Activated CD8-positive, alpha-beta memory T cell treated with anti-CD3 and anti-CD28 coated beads for 36 hours (primary cell): ENCODE measurements at regions not wholly inside any gene's neighbourhood (a gene's known extent, or its start where the extent isn't known, plus 50 kb on each side); places are given as distances from the start of the nearest gene placed in this dataset.

Experiments
- CTCF ChIA-PET: fragments of 350-600 bp; sonication (Branson Sonifier 250); formaldehyde crosslinking; loops from one replicate; lab custom pipeline; 2021; ENCODE audit warnings: antibody characterized with exemption; lab: Charles Lee
- POLR2A ChIA-PET: fragments of 350-600 bp; sonication (Branson Sonifier 250); formaldehyde crosslinking; loops from one replicate; lab custom pipeline; 2021; ENCODE audit warnings: antibody characterized with exemption; lab: Charles Lee

DNA sequence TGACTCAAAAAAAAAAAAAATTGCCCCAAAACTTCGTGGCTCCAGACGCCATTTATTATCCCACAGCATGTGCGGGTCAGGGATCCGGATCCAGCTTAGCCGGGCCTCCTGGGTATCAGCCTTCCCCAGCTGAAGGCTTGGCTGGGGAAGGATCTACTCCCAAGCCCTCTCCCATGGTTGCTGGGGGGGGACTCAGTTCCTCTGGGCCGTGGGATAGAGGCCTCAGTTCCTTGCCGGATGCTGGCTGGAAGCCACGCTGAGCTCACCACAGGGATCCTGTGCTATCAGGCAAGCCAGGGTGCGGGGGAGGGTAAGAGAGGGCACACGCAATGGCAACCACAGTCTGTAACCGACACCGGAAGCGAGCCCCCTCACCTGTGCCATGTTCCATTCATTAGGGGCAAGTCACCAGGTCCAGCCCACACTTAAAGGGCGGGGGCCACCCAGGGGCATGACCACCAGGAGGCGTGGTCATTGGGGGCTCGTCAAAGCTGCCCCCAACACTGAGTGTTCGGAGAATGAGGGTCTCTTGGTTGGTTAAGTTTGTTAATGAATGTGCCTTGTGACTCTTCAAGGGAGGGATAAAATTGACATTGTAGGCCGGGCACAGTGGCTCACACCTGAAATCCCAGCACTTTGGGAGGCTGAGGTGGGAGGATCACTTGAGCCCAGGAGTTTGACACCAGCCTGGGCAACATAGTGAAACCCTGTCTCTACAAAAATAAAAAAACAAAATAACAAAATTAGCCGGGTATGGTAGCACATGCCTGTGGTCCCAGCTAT is 210.0 kb upstream of the GSE1 start:
- POLR2A ChIA-PET: interaction anchor here (0.6 kb wide), 1 partner anchor 192 kb away, joined by 5 read pairs; no protein-coding TSS in a partner anchor
- CTCF ChIA-PET: interaction anchor here (1.9 kb wide), 1 partner anchor 18 kb away, joined by 5 read pairs; no protein-coding TSS in a partner anchor

DNA sequence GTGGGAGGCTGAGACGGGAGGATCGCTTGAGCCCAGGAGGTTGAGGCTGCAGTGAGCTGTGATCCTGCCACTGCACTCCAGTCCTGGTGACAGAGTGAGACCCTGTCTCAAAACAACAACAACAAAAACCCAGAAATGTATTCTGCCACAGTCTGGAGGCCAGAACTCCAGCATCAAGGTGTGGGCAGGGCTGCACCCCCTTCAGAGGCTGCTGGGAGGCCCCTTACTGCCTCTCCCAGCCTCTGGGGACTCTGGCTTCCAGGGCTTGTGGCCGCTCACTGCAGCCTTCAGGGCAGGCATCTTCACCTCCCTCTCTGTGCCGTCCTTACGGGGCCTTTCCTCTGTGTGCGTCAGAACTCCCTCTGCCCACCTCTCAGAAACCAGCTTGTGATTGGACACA is 209.4 kb upstream of the GSE1 start:
- ChIA-PET CTCF (no interaction called here), POLR2A (no interaction called here)

DNA sequence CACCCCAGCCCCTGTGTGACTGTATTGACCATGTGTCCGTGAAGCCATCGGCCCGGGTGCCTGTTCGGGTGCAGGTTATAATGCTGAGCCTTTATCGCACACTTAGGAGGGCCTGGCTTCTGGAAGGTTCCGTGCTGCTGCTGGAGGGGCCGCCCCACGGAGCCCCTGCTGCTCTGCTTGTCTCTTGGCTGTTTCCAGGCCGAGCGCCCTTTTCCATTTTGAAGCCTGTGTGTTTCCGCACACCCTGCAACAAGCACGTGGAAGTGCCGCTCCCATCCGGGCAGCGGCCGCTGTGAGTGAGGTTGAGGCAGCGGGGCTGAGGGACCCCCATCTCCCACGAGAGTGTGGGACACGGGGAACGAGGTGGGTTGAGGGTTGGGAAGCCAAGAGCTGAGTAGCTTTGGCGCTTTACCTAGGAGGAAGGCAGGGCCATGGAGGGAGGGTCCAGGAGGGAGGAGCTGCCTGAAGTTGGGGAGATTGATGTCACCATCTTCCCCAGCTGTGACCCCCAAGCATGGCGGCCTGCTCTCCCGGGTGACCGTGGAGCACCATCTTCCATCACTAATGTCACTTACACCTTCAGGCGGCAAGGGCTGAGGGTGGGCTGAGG is 200.1 kb upstream of the GSE1 start:
- POLR2A ChIA-PET: no interaction called here
- CTCF ChIA-PET: no interaction called here

DNA sequence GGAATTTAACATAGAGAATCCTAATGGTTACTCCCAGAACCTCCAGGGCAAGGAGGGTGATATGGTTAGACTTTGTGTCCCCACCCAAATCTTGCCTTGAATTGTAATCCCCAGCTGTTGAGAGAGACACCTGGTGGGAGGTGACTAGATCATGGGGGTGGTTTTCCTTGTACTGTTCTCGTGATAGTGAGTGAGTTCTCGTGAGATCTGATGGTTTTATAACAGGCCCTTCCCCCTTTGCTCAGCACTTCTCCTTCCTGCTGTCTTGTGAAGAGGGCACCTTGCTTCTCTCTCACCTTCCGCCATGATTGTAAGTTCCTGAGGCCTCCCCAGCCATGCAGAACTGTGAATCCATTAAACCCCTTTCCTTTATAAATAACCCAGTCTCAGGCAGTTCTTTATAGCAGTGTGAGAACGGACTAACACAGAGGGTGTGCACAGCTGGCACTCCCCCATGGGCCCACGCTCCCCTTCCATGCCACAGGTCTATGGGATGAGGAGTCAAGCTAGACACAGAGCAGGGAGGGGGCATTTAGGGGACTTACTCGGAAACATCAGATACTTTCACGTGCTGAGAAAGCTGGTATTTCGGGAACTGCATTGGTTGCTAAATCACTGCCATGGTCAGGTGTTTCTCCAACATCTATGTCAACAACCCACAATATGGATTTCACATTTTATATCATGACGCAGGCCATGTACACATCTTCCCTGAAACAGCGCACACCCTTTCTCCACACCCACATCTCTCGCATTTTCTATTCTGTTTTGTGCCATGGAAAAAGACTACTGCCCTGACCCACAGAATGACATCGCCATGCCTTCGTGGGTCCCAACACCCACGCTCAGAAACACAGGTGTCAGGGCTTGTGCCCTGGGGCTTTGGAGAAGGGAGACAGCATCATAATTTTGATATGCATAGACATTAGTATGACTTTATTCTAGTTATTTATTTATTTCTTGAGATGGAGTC is 199.1 kb upstream of the GSE1 start:
- ChIA-PET POLR2A (no interaction called here), CTCF (interaction anchor here (1.2 kb wide), 1 partner anchor 42 kb away, joined by 4 read pairs; no protein-coding TSS in a partner anchor)

DNA sequence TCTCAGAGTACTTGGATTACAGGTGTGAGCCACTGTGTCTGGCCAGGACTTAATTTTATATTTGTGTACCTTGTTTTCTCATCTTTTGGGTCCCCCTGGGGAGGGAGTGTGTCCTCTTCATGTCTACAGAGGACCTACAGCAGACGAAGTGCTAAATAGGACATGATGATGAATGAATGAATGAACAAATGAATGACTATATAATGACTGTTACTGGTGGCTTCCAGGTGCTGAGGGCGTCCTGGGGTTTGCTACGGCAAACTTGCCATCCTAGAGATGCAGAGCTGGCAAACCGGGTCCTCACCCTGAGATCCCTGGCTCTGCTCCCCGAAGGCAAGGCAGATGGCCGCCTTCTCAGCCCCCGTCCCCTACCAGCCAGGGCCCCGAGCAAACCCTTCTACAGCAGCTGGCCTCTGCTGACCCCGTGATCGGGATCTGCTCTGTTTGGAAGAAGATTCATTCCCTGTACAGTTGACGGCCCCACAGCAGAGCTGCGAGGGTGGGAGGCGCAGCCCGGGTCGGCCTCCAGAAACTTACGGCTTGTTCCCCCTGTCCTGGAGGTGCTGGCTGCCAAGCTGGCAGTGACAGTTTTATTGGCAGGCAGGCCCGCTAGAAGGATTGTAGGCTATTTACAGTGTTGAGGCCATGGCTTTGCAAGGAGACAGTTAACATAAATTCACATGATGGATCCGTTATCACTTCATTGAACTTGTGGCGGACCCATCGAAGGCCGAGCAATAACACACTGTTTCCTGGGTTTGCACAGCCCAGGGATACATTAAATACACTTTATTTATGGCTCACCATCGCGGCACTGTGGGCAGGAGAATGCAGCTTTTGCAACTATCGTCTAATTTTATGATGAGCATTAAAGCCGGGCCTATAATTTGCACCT is 197.7 kb upstream of the GSE1 start:
- ChIA-PET POLR2A (interaction anchor here (0.6 to 0.8 kb wide), 2 partner anchors 138 to 191 kb away, joined by 3 to 5 read pairs; no protein-coding TSS in a partner anchor), CTCF (interaction anchor here (0.6 to 2.3 kb wide), 13 partner anchors 43 to 463 kb away, joined by 3 to 10 read pairs (median 3); partner anchors contain the start of gene GSE1)

DNA sequence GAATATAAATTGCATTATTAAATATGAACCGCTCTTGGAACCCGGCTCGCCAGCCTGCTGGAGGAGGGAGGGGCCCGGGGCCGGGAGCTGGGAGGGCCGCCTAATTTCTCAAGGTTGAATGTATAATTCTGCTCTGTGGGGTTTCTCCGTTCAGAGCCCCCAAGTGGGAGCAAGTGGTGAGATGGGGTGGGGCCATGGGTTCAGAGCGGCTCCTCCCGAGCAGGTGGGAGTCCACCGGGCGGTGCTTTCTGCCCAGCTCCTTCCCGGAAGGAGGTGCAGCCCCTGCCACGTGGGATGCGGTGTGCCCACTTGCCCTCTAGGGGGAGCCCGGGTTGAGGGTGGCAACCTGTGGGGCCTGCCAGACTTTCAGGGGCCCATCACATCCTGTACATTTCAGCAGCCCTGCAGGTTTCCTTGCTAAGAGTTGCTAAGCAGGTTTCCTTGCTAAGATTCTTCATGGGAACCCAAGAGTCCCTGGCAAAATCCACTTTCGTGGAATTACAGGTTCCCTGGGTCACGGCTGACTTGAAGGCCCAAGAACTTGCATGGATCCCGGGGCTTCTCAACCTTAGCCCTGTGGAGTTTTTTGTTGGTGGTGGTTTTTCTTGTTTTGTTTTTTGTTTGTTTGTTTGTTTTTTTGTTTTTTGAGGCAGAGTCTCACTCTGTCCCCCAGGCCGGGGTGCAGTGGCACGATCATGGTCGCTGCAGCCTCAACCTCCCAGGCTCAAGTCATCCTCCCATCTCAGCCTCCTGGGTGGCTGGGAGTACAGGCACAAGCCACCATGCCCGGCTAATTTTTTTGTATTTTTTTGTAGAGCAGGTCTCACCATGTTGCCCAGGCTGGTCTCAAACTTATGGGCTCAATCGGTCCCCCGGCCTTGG is 196.7 kb upstream of the GSE1 start:
- ChIA-PET CTCF (interaction anchor here (0.6 to 5.2 kb wide), 13 partner anchors 75 to 464 kb away, joined by 3 to 50 read pairs (median 3); partner anchors contain the start of gene GSE1), POLR2A (interaction anchor here (0.6 to 0.8 kb wide), 2 partner anchors 137 to 192 kb away, joined by 3 to 5 read pairs; no protein-coding TSS in a partner anchor)

DNA sequence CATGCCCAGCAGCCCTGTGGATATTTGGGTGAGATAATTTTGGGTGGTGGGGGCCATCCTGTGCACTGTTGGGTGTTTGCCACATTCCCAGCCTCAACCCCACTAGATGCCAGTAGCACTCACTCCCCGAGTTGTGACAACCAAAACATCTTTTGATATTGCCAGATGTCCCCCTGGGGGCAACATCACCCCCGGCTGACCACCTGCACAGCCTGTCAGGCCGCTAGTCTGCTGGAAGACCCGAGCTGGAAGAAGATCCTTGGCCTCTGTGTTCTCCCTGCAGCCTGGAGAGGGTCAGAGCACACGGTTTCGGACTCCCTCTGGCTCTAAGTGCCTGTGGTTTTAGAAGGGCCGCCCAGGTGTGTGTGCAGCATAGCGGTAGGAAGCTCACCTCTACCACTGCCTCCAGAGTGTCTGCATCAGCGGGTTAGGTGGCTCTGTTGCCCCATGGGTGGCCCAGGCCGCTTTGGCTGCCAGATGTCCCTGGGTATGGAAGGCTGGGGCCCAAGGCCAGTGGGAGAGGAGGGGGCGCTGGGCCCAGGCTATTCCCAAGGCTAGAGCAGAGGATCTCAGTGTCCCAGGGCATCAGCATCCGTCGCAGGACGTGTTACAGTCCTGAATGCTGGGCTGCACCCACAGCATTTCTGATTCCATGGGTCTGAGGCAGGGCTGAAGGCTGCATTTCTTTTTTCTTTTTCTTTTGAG is 195.8 kb upstream of the GSE1 start:
- CTCF ChIA-PET: interaction anchor here (2.3 to 5.2 kb wide), 2 partner anchors 193 to 199 kb away, joined by 10 to 50 read pairs; no protein-coding TSS in a partner anchor

DNA sequence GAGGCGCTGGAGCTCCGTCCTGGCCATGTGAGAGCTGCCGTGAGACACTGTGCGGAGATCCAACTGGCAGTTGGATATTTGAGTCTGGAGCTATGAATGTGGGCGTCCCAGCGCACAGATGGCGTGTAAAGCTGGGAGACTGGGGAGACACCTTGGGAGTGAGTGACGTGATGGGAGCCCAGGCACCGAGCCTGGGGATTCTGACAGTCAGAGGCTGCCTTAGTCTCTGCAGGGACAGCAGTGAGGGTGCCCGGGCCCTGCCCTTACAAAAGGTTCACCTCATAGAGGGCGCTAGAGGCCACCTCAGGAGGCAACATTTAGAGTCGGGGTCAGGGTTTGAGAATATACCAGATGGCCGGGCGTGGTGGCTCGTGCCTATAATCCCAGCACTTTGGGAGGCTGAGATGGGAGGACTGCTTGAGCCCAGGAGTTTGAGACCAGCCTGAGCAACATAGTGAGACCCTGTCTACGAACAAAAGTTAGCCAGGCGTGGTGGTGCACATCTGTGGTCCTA is 194.1 kb upstream of the GSE1 start:
- CTCF ChIA-PET: interaction anchor here (1.0 to 6.1 kb wide), 3 partner anchors 139 to 197 kb away, joined by 5 to 50 read pairs (median 43); no protein-coding TSS in a partner anchor
- POLR2A ChIA-PET: no interaction called here

More for the DNA sequence above, 195.8 kb upstream of the GSE1 start:
- POLR2A ChIA-PET: no interaction called here

DNA sequence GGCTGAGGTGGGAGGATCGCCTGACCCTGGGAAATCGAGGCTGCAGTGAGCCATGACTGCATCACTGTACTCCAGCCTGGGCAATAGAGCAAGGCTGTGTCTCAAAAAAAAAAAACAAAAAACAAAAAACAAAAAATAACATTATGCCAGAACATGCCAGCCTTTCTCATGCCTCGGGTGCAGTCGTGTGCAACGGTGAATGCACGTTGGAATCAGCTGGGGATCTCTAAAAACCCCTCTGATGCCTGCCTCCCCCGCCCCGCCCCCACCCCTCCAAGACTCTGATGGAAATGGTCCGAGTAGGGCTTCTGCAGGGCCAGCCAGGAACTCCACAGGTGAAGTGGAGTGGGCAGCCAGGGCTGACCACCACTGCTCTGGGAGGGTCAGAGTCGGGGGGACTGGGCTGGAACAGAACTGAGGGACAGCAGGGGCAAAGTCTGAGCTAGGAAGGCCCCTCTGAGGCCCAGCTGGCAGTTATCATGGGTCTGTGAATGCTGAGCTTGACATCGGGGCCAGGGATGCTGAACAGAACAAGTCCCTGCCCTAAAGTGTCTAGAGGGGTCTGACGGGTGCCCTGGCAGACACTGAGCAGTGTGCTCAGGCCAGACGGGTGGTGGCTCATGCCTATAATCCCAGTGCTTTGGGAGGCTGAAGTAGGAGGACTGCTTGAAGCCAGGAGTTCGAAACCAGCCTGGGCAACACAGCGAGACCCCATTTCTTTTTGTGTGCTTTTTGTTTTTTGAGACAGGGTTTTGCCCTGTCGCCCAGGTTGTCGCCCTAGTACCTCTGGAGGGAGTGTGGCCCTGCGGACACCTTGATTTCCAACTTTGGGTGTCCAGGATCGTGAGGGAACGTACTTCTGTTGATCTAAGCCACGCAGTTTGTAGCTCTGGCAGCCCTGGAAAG is 193.4 kb upstream of the GSE1 start:
- ChIA-PET POLR2A (no interaction called here), CTCF (interaction anchor here (0.5 to 6.1 kb wide), 33 partner anchors 9 to 1463 kb away, joined by 3 to 50 read pairs (median 4); partner anchors contain the start of gene GSE1)

DNA sequence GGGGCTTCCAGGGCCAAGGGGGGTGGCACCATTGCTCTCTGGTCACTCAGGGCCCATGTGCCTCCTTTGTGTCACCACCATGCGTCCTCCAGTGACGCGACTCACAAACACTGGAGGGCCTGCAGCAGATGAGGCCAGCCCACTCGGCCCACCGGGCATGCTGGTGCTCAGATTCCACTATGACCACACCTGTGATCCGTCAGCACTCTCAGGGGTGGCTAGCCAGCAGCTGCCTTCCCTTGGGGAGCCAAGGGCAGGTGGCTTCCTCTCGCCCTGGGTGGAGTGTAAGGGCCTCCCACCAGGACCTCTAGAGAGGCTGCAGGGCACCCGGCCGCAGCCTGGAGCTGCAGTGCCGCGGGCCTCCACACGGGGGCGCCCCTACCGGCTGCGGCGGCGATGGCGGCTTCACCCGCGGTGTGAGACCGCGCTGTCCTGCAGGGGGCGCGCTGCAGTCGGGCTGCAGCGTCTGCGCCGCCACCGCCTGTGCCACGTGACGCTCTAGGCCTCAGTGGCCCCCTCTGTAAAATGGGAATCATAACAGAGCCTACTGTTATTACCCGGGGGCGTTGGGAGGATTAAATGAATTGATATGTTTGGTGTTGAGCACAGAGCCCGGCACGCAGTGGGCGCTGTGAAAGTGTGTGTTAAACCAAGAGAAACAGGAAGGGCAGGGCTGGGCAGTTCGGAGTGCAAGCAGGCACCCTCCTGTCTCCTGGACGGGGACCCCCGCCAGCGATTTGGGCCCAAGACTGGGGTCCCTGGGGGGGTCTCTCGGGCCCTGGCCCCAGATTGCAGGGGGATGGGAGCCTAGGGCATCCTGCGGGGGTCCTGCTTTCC is 192.4 kb upstream of the GSE1 start:
- ChIA-PET POLR2A (no interaction called here), CTCF (interaction anchor here (0.5 to 6.1 kb wide), 34 partner anchors 8 to 1462 kb away, joined by 3 to 50 read pairs (median 4); partner anchors contain the start of gene GSE1)

DNA sequence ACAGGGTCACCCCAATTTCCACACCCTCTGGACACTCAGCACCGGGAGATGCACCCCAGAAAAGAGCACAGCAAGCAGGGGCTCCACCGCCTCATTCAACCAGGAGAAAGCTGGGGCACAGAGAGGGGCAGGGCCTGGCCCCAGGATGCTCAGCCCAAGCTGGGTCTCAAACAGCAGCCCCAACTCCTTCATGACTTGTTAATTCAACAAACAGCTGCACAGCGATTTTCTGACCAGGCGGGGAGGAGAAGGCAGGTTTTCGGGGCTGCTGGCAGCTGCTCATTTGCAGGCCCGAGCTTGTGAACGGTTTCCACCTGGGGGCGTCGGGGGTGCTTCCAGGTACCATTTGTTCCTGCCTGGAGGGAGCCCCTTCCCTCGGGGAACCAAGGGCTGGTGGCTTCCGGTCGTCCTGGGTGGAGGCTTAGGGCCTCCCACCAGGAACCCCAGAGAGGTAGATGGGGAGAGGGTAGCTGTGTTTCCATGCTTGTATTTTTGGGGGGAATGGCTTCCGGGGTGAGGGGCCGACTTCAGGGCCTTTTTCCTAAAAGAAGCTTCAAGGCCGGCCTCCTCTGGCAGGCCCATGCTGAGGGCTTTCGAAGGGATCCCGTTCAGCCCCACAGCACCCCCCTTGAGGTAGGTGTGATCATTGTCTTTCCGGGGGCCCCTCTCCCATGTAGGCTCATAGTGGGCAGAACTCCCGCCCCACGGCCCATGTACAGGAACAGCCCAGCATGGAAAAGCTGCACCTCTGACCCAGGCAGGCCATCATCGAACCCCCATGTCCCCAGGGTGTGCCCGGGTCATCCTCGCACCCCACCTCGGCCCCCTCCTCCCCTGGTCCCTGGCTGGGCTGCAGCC is 191.6 kb upstream of the GSE1 start:
- POLR2A ChIA-PET: no interaction called here

DNA sequence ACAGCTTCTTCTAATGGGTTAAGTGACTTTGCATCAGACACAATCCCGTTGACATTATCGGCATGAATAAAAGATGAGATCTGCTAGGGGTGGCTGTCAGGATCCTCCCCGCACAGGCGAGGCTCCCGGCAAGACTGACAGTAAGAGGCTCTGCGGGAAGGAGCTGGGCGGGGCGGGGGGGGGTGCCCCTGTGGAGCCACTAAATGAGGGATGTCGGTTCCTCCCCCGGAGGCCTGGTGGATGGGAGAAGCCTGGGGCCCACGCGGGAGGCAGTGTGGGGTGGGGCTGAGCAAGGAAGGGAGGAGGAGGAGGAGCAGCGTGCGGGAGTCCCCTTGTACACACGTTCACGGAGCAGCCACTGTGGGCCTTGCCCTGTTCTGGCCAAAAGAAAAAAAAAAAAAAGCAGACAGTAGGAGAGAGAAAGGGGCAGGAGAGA is 190.9 kb upstream of the GSE1 start:
- CTCF ChIA-PET: interaction anchor here (0.6 to 6.1 kb wide), 5 partner anchors 50 to 315 kb away, joined by 3 to 50 read pairs (median 16); no protein-coding TSS in a partner anchor
- POLR2A ChIA-PET: no interaction called here

More for the DNA sequence above, 191.6 kb upstream of the GSE1 start:
- CTCF ChIA-PET: interaction anchor here (0.6 to 6.1 kb wide), 21 partner anchors 11 to 316 kb away, joined by 3 to 50 read pairs (median 4); partner anchors contain the start of gene GSE1
